HG02938 (cell line): ENCODE measurements at regions not wholly inside any gene's neighbourhood (a gene's known extent, or its start where the extent isn't known, plus 50 kb on each side); places are given as distances from the start of the nearest gene placed in this dataset.
"Not testable (repeated sequence)": the region's sequence is repeated elsewhere in the genome, so short reads cannot be mapped to it uniquely, and the experiment has no call there.

Experiments used
- ATAC-seq: cut with Tn5 transposase; IDR thresholded peaks from one replicate; pipeline ENCODE4 v1.9.1; 2021; ENCODE audit warnings: mild to moderate bottlenecking, moderate library complexity; ENCODE audit not compliant: unreplicated experiment

GRCh38 chr3:16707260-16707659, 102.0 kb upstream of the DAZL start:
- ATAC-seq, result no peak

GRCh38 chr3:16708285-16708684, 103.1 kb upstream of the DAZL start:
- ATAC-seq, result no peak

GRCh38 chr3:16711691-16712090, 106.5 kb upstream of the DAZL start:
- not testable (repeated sequence) for ATAC-seq

- no peak for ATAC-seq
Observed at GRCh38 chr3:16715281-16715680, 110.1 kb upstream of the DAZL start.

- no peak for ATAC-seq
Observed at GRCh38 chr3:16719426-16719825, 114.2 kb upstream of the DAZL start.

- no peak for ATAC-seq
Observed at GRCh38 chr3:16720367-16720940, 115.2 kb upstream of the DAZL start.

GRCh38 chr3:16721494-16721893, 116.3 kb upstream of the DAZL start:
- ATAC-seq, result peak; percentile 76

- ATAC-seq, result no peak
Observed at GRCh38 chr3:16723978-16724377, 118.8 kb upstream of the DAZL start.

GRCh38 chr3:16724487-16724886, 119.3 kb upstream of the DAZL start:
- ATAC-seq, result no peak

GRCh38 chr3:16725972-16726371, 120.7 kb upstream of the DAZL start:
- ATAC-seq, result no peak

GRCh38 chr3:16728770-16729745, 123.8 kb upstream of the DAZL start:
- no peak for ATAC-seq

- no peak for ATAC-seq
Observed at GRCh38 chr3:16738451-16738850, 133.2 kb upstream of the DAZL start.

GRCh38 chr3:16739541-16740105, 134.4 kb upstream of the DAZL start:
- no peak for ATAC-seq

GRCh38 chr3:16740515-16740914, 135.3 kb upstream of the DAZL start:
- ATAC-seq, result no peak

GRCh38 chr3:16741103-16741758, 136.0 kb upstream of the DAZL start:
- no peak for ATAC-seq

GRCh38 chr3:16741890-16742289, 136.7 kb upstream of the DAZL start:
- no peak for ATAC-seq

- no peak for ATAC-seq
Observed at GRCh38 chr3:16743276-16743675, 138.1 kb upstream of the DAZL start.

GRCh38 chr3:16759227-16759903, 125.4 kb upstream of the PLCL2 start:
- ATAC-seq, result no peak

- ATAC-seq, result no peak
Observed at GRCh38 chr3:16761571-16761970, 123.2 kb upstream of the PLCL2 start.

- ATAC-seq, result no peak
Observed at GRCh38 chr3:16765661-16766060, 119.1 kb upstream of the PLCL2 start.

GRCh38 chr3:16767006-16767405, 117.7 kb upstream of the PLCL2 start:
- no peak for ATAC-seq
